HEK293 (cell line): ENCODE measurements at regions not wholly inside any gene's neighbourhood (a gene's known extent, or its start where the extent isn't known, plus 50 kb on each side); places are given as distances from the start of the nearest gene placed in this dataset.
"Not testable (repeated sequence)": the region's sequence is repeated elsewhere in the genome, so short reads cannot be mapped to it uniquely, and the experiment has no call there.

Experiments
- CTCF ChIA-PET: fragments of 350-600 bp; formaldehyde crosslinking; extraction: SDS; loops from one replicate; lab custom pipeline; 2021; ENCODE audit warnings: antibody characterized with exemption; lab: Yijun Ruan, JAX
- POLR2A ChIA-PET: fragments of 300-600 bp; formaldehyde crosslinking; extraction: SDS; loops from one replicate; lab custom pipeline; 2020; ENCODE audit warnings: antibody characterized with exemption, inconsistent platforms; lab: Yijun Ruan, JAX
- H3K27ac ChIP-seq: fragments of 200-500 bp; sonication (Bioruptor generic); 2 replicates; pipeline ENCODE4 v1.5.1; 2014; ENCODE audit warnings: low read depth, low read length, control low read depth, inconsistent platforms; ENCODE audit errors: extremely low read depth
- H3K36me3 ChIP-seq, 2 experiments: fragments of 200-500 bp in 1 of 2; sonication (Bioruptor generic) in 1 of 2; 1 replicate in 1 of 2; 2 replicates in 1 of 2; pipeline ENCODE4 v1.5.1; 2014 to 2017; ENCODE audit warnings: inconsistent platforms in 2 of 2, low read length in 2 of 2; ENCODE audit not compliant: control insufficient read depth in 2 of 2, insufficient read depth in 1 of 2
- H3K4me1 ChIP-seq: fragments of 200-500 bp; sonication (Bioruptor generic); 2 replicates; pipeline ENCODE4 v1.5.1; 2014; ENCODE audit warnings: mild to moderate bottlenecking, low read length, inconsistent platforms; ENCODE audit not compliant: control insufficient read depth, insufficient read depth
- H3K4me3 ChIP-seq: 2 replicates; pipeline ENCODE4 v1.5.1; 2011; ENCODE audit warnings: low read depth, mild to moderate bottlenecking, control low read depth, low read length, moderate library complexity
- H3K9me3 ChIP-seq: fragments of 200-500 bp; sonication (Bioruptor generic); 2 replicates; pipeline ENCODE4 v1.5.1; 2014; ENCODE audit warnings: low read depth, low read length, inconsistent platforms; ENCODE audit not compliant: control insufficient read depth, insufficient read depth
- ATF2 ChIP-seq: fragments of 450-650 bp; formaldehyde crosslinking; IDR thresholded peaks from 2 replicates; pipeline ENCODE4 v1.5.1; 2016; ENCODE audit warnings: missing biosample characterization, missing genetic modification characterization, low read depth
- EGR2 ChIP-seq: fragments of 450-650 bp; formaldehyde crosslinking; IDR thresholded peaks from 2 replicates; pipeline ENCODE4 v1.5.1; 2016; ENCODE audit warnings: low read depth, missing biosample characterization, missing genetic modification characterization
- KLF17 ChIP-seq: fragments of 450-650 bp; formaldehyde crosslinking; IDR thresholded peaks from 2 replicates; pipeline ENCODE4 v1.5.1; 2016; ENCODE audit warnings: missing biosample characterization, missing genetic modification characterization
- MZF1 ChIP-seq: fragments of 450-650 bp; formaldehyde crosslinking; IDR thresholded peaks from 2 replicates; pipeline ENCODE4 v1.5.1; 2017; ENCODE audit warnings: missing biosample characterization, missing genetic modification characterization, borderline replicate concordance
- PRDM10 ChIP-seq: fragments of 450-650 bp; formaldehyde crosslinking; IDR thresholded peaks from 2 replicates; pipeline ENCODE4 v1.5.1; 2016; ENCODE audit warnings: missing biosample characterization, missing genetic modification characterization
- REPIN1 ChIP-seq: fragments of 450-650 bp; formaldehyde crosslinking; IDR thresholded peaks from 2 replicates; pipeline ENCODE4 v1.5.1; 2017; ENCODE audit warnings: missing biosample characterization, missing genetic modification characterization, low read depth
- ZFP69B ChIP-seq: fragments of 450-650 bp; formaldehyde crosslinking; IDR thresholded peaks from 2 replicates; pipeline ENCODE4 v1.5.1; 2016; ENCODE audit warnings: missing biosample characterization, missing genetic modification characterization
- ZNF211 ChIP-seq: fragments of 450-650 bp; formaldehyde crosslinking; IDR thresholded peaks from 2 replicates; pipeline ENCODE4 v1.5.1; 2016; ENCODE audit warnings: low read depth, missing biosample characterization, missing genetic modification characterization
- ZNF221 ChIP-seq: fragments of 450-650 bp; formaldehyde crosslinking; IDR thresholded peaks from 2 replicates; pipeline ENCODE4 v1.5.1; 2017; ENCODE audit warnings: missing biosample characterization, missing genetic modification characterization, borderline replicate concordance
- ZNF354C ChIP-seq: fragments of 450-650 bp; formaldehyde crosslinking; IDR thresholded peaks from 2 replicates; pipeline ENCODE4 v1.5.1; 2016; ENCODE audit warnings: missing biosample characterization, missing genetic modification characterization, low read depth, borderline replicate concordance
- ZNF514 ChIP-seq: fragments of 450-650 bp; formaldehyde crosslinking; IDR thresholded peaks from 2 replicates; pipeline ENCODE4 v1.5.1; 2016; ENCODE audit warnings: missing biosample characterization, missing genetic modification characterization
- ZNF658 ChIP-seq: fragments of 450-650 bp; formaldehyde crosslinking; IDR thresholded peaks from 2 replicates; pipeline ENCODE4; 2016; ENCODE audit warnings: missing biosample characterization, missing genetic modification characterization
- ZNF701 ChIP-seq: fragments of 450-650 bp; formaldehyde crosslinking; IDR thresholded peaks from 2 replicates; pipeline ENCODE4 v1.5.1; 2016; ENCODE audit warnings: missing biosample characterization, missing genetic modification characterization
- ZNF768 ChIP-seq: fragments of 450-650 bp; formaldehyde crosslinking; IDR thresholded peaks from 2 replicates; pipeline ENCODE4 v1.5.1; 2018; ENCODE audit warnings: missing biosample characterization, mild to moderate bottlenecking, missing genetic modification characterization
- TF ChIP-seq, protein P1 (sequence below): fragments of 450-650 bp; formaldehyde crosslinking; conservative IDR thresholded peaks from 2 replicates; pipeline ENCODE4 v1.5.1; 2016; ENCODE audit warnings: low read depth, missing biosample characterization, missing genetic modification characterization
- TF ChIP-seq, protein P2 (sequence below): fragments of 450-650 bp; formaldehyde crosslinking; IDR thresholded peaks from 2 replicates; pipeline ENCODE4 v1.5.1; 2016; ENCODE audit warnings: missing biosample characterization, missing genetic modification characterization

DNA sequence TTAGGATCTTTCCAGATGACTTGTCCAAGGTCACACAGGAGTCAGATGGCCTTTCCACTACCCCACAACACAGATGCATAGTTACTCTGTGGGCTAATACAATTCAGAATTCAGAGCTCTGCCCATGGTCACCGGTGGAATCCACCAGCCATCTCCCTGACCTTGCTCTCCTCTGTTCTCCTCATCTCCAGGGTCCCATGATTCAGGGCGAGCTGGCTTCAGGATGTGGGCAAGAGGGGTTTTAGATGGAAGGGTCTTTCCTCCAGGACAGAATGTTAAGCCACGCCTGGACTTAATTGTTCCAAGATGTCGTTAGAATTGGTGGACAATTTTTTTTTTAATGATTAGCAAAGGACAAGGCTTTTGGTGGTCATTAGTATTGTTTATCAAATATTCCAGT, 81.7 kb upstream of the LARP1 start:
- Histone ChIP-seq H3K36me3 (no peaks in the 10 kb centered on the region), H3K9me3 (no peaks in the 10 kb centered on the region), H3K4me3 (no peak overlapping the region), H3K27ac (no peak overlapping the region), H3K4me1 (no peaks in the 10 kb centered on the region)
- POLR2A ChIA-PET, result interaction anchor here (0.6 to 1.7 kb wide), 2 partner anchors 9 to 12 kb away, joined by 4 to 5 read pairs; no protein-coding TSS in a partner anchor
- CTCF ChIA-PET, result interaction anchor here (0.9 kb wide), 1 partner anchor 23 kb away, joined by 3 read pairs; no protein-coding TSS in a partner anchor
- no peak for TF ChIP-seq MZF1 (tag by site-specific recombination)
- no peak for TF ChIP-seq PRDM10
- TF ChIP-seq ZNF701 (tag by site-specific recombination), result no peak
- TF ChIP-seq, protein P1, sequence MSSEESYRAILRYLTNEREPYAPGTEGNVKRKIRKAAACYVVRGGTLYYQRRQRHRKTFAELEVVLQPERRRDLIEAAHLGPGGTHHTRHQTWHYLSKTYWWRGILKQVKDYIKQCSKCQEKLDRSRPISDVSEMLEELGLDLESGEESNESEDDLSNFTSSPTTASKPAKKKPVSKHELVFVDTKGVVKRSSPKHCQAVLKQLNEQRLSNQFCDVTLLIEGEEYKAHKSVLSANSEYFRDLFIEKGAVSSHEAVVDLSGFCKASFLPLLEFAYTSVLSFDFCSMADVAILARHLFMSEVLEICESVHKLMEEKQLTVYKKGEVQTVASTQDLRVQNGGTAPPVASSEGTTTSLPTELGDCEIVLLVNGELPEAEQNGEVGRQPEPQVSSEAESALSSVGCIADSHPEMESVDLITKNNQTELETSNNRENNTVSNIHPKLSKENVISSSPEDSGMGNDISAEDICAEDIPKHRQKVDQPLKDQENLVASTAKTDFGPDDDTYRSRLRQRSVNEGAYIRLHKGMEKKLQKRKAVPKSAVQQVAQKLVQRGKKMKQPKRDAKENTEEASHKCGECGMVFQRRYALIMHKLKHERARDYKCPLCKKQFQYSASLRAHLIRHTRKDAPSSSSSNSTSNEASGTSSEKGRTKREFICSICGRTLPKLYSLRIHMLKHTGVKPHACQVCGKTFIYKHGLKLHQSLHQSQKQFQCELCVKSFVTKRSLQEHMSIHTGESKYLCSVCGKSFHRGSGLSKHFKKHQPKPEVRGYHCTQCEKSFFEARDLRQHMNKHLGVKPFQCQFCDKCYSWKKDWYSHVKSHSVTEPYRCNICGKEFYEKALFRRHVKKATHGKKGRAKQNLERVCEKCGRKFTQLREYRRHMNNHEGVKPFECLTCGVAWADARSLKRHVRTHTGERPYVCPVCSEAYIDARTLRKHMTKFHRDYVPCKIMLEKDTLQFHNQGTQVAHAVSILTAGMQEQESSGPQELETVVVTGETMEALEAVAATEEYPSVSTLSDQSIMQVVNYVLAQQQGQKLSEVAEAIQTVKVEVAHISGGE (tag by site-specific recombination), result no peak
- no peak for TF ChIP-seq ZNF658 (tag by site-specific recombination)
- TF ChIP-seq, protein P2, sequence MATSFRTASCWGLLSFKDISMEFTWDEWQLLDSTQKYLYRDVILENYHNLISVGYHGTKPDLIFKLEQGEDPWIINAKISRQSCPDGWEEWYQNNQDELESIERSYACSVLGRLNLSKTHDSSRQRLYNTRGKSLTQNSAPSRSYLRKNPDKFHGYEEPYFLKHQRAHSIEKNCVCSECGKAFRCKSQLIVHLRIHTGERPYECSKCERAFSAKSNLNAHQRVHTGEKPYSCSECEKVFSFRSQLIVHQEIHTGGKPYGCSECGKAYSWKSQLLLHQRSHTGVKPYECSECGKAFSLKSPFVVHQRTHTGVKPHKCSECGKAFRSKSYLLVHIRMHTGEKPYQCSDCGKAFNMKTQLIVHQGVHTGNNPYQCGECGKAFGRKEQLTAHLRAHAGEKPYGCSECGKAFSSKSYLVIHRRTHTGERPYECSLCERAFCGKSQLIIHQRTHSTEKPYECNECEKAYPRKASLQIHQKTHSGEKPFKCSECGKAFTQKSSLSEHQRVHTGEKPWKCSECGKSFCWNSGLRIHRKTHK, result no peak
- TF ChIP-seq ZNF221 (tag by site-specific recombination), result no peak
- TF ChIP-seq ZNF514 (tag by site-specific recombination), result no peak
- TF ChIP-seq ZNF211, result no peak
- no peak for TF ChIP-seq REPIN1 (tag by site-specific recombination)
- no peak for TF ChIP-seq ZNF768 (tag by site-specific recombination)
- no peak for TF ChIP-seq ZNF354C (tag by site-specific recombination)
- TF ChIP-seq ATF2, result no peak
- no peak for TF ChIP-seq ZFP69B (tag by site-specific recombination)
- TF ChIP-seq KLF17 (tag by site-specific recombination), result no peak
- no peak for TF ChIP-seq EGR2 (tag by site-specific recombination)

GRCh38 chr5:154669913-154670312, 85.3 kb upstream of the LARP1 start:
- H3K4me3 ChIP-seq, H3K9me3 ChIP-seq, H3K36me3 ChIP-seq, H3K4me1 ChIP-seq, H3K27ac ChIP-seq, POLR2A ChIA-PET: not testable (repeated sequence)
- CTCF ChIA-PET, result interaction anchor here (0.5 to 1.2 kb wide), 3 partner anchors 19 to 304 kb away, joined by 3 to 6 read pairs (median 3); no protein-coding TSS in a partner anchor
